Astrocyte (in vitro differentiated cells and primary cell): ENCODE measurements at regions not wholly inside any gene's neighbourhood (a gene's known extent, or its start where the extent isn't known, plus 50 kb on each side); places are given as distances from the start of the nearest gene placed in this dataset.

Experiments used
- EZH2 ChIP-seq: IDR thresholded peaks from 2 replicates; pipeline ENCODE4 v1.6.1; 2012; ENCODE audit warnings: mild to moderate bottlenecking, low read length, inconsistent platforms; ENCODE audit not compliant: insufficient read depth
- TF ChIP-seq, protein P1 (sequence below): IDR thresholded peaks from 2 replicates; pipeline ENCODE4 v1.5.1; 2011; ENCODE audit warnings: low read depth, mild to moderate bottlenecking, inconsistent platforms, low read length, moderate library complexity; ENCODE audit not compliant: insufficient read depth

DNA sequence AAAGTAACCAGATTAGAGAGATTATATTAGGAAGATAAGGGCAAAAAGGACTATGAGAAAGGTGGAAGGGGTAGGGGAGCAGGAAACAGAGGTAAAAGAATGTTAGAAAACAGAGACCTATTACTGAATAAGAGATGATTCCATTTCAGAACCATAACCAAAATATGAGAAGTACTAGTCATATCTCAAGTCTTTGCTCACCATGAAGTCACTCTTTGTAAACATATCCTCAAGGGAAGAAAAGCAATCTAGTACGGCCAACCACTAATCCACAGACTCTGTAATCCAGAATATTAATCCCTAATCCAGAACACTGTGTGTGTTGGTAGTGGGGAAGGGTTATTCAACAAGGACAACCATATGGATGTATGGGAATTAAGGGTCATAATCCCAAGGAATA, 92.0 kb downstream of the CDCA7 start:
- no peak for TF ChIP-seq EZH2
- TF ChIP-seq, protein P1, sequence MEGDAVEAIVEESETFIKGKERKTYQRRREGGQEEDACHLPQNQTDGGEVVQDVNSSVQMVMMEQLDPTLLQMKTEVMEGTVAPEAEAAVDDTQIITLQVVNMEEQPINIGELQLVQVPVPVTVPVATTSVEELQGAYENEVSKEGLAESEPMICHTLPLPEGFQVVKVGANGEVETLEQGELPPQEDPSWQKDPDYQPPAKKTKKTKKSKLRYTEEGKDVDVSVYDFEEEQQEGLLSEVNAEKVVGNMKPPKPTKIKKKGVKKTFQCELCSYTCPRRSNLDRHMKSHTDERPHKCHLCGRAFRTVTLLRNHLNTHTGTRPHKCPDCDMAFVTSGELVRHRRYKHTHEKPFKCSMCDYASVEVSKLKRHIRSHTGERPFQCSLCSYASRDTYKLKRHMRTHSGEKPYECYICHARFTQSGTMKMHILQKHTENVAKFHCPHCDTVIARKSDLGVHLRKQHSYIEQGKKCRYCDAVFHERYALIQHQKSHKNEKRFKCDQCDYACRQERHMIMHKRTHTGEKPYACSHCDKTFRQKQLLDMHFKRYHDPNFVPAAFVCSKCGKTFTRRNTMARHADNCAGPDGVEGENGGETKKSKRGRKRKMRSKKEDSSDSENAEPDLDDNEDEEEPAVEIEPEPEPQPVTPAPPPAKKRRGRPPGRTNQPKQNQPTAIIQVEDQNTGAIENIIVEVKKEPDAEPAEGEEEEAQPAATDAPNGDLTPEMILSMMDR = no peak
